SK-N-SH (cell line): ENCODE measurements at regions not wholly inside any gene's neighbourhood (a gene's known extent, or its start where the extent isn't known, plus 50 kb on each side); places are given as distances from the start of the nearest gene placed in this dataset.

Experiments
- CTCF ChIA-PET: fragments of 300-600, 350-600 bp; formaldehyde crosslinking; extraction: SDS; loops from one replicate; lab custom pipeline; 2021; lab: Yijun Ruan, JAX
- POLR2A ChIA-PET: fragments of 350-600 bp; sonication (Branson Sonifier 250); formaldehyde crosslinking; extraction: SDS; loops from one replicate; lab custom pipeline; 2020; ENCODE audit warnings: antibody characterized with exemption, inconsistent platforms; lab: Yijun Ruan, JAX
- DNase-seq: peaks from one replicate; pipeline ENCODE4 v3.0.0; 2012
- H2AFZ ChIP-seq: fragments of 200-600 bp; sonication (generic); 2 replicates; pipeline ENCODE4 v1.8.1; 2016; ENCODE audit warnings: antibody characterized with exemption, mild to moderate bottlenecking, low read depth
- H3F3A ChIP-seq: fragments of 200-600 bp; sonication (generic); replicated peaks from 2 replicates; pipeline ENCODE3; 2016; ENCODE audit warnings: antibody characterized with exemption, mild to moderate bottlenecking; ENCODE audit not compliant: insufficient read depth
- H3K27ac ChIP-seq, 2 experiments: fragments of 200-500 bp in 1 of 2; fragments of 200-600 bp in 1 of 2; sonication (Bioruptor generic) in 1 of 2; sonication (generic), shearing (Covaris generic) in 1 of 2; 2 replicates each; pipeline versions ENCODE4 v1.5.1 to v1.6.1; 2014 to 2016; ENCODE audit warnings: low read depth in 2 of 2, inconsistent platforms in 1 of 2, low read length in 1 of 2, mild to moderate bottlenecking in 1 of 2, mixed read lengths in 1 of 2
- H3K27me3 ChIP-seq: fragments of 200-600 bp; sonication (generic), shearing (Covaris generic); 2 replicates; pipeline ENCODE4 v1.6.1; 2016; ENCODE audit warnings: mixed run types; ENCODE audit not compliant: insufficient read depth
- H3K36me3 ChIP-seq, 2 experiments: fragments of 200-500 bp in 1 of 2; fragments of 200-600 bp in 1 of 2; sonication (Bioruptor generic) in 1 of 2; sonication (generic) in 1 of 2; replicated peaks in 1 of 2; 2 replicates each; pipeline versions ENCODE3 to v1.5.1; 2014 to 2016; ENCODE audit warnings: low read length in 1 of 2, mild to moderate bottlenecking in 1 of 2; ENCODE audit not compliant: insufficient read depth in 2 of 2, control insufficient read depth in 1 of 2
- H3K4me1 ChIP-seq, 2 experiments: fragments of 200-500 bp in 1 of 2; fragments of 200-600 bp in 1 of 2; sonication (Bioruptor generic) in 1 of 2; sonication (generic), shearing (Covaris generic) in 1 of 2; 2 replicates each; pipeline versions ENCODE4 v1.5.1 to v1.6.1; 2014 to 2016; ENCODE audit warnings: low read depth in 1 of 2, low read length in 1 of 2, mixed run types in 1 of 2; ENCODE audit not compliant: insufficient read depth in 2 of 2, control insufficient read depth in 1 of 2
- H3K4me2 ChIP-seq: fragments of 200-600 bp; sonication (generic), shearing (Covaris generic); 2 replicates; pipeline ENCODE4 v1.6.1; 2017; ENCODE audit warnings: mixed run types
- H3K4me3 ChIP-seq, 2 experiments: fragments of 200-500 bp in 1 of 2; fragments of 200-600 bp in 1 of 2; sonication (Bioruptor generic) in 1 of 2; sonication (generic), shearing (Covaris generic) in 1 of 2; 2 replicates each; pipeline versions ENCODE4 v1.5.1 to v1.8.1; 2014 to 2016; ENCODE audit warnings: low read depth in 2 of 2, inconsistent platforms in 1 of 2, low read length in 1 of 2, mild to moderate bottlenecking in 1 of 2, mixed read lengths in 1 of 2, moderate library complexity in 1 of 2
- H3K79me2 ChIP-seq: fragments of 200-600 bp; sonication (generic); 2 replicates; pipeline ENCODE4 v1.8.1; 2017; ENCODE audit warnings: mild to moderate bottlenecking; ENCODE audit not compliant: insufficient read depth
- H3K9ac ChIP-seq: fragments of 200-600 bp; sonication (generic); 2 replicates; pipeline ENCODE4 v1.6.1; 2017; ENCODE audit warnings: mixed run types
- H3K9me2 ChIP-seq: fragments of 200-600 bp; sonication (generic); 2 replicates; pipeline ENCODE4 v1.6.1; 2017; ENCODE audit warnings: mixed run types
- H3K9me3 ChIP-seq: fragments of 200-600 bp; sonication (generic); 2 replicates; pipeline ENCODE4 v1.6.1; 2017; ENCODE audit warnings: mixed run types, mild to moderate bottlenecking, moderate library complexity
- H4K20me1 ChIP-seq: fragments of 200-600 bp; sonication (generic); 2 replicates; pipeline ENCODE4 v1.6.1; 2017; ENCODE audit warnings: mild to moderate bottlenecking, mixed run types; ENCODE audit not compliant: insufficient read depth
- EP300 ChIP-seq, 2 experiments: IDR thresholded peaks; 2 replicates each; pipeline versions ENCODE4 v1.4.0 to v1.6.1; 2012; ENCODE audit warnings: borderline replicate concordance in 1 of 2, low read depth in 1 of 2, low read length in 1 of 2
- FOXJ3 ChIP-seq: sonication (generic); formaldehyde crosslinking; IDR thresholded peaks from 2 replicates; pipeline ENCODE4 v1.5.1; 2020; ENCODE audit warnings: mild to moderate bottlenecking, missing genetic modification reagents
- FOXM1 ChIP-seq: IDR thresholded peaks from 2 replicates; pipeline ENCODE4 v1.4.0; 2012; ENCODE audit warnings: low read depth, mild to moderate bottlenecking
- GABPA ChIP-seq: IDR thresholded peaks from 2 replicates; pipeline ENCODE4 v1.4.0; 2012; ENCODE audit warnings: low read depth, mild to moderate bottlenecking
- JUND ChIP-seq: IDR thresholded peaks from 2 replicates; pipeline ENCODE4 v1.4.0; 2012
- NRF1 ChIP-seq: IDR thresholded peaks from 2 replicates; pipeline ENCODE4 v1.6.1; 2012; ENCODE audit warnings: low read depth, mild to moderate bottlenecking, low read length
- RFX5 ChIP-seq: IDR thresholded peaks from 2 replicates; pipeline ENCODE4 v1.6.1; 2012; ENCODE audit warnings: mild to moderate bottlenecking, improper control_type of control experiment, low read length
- RXRA ChIP-seq: IDR thresholded peaks from 2 replicates; pipeline ENCODE4 v1.4.0; 2012; ENCODE audit warnings: low read depth, mild to moderate bottlenecking, borderline replicate concordance
- SIN3A ChIP-seq: IDR thresholded peaks from 2 replicates; pipeline ENCODE4 v1.6.1; 2012; ENCODE audit warnings: low read depth, mild to moderate bottlenecking, low read length, moderate library complexity, borderline replicate concordance
- SMC3 ChIP-seq: IDR thresholded peaks from 2 replicates; pipeline ENCODE4 v1.6.1; 2012; ENCODE audit warnings: low read depth, low read length, improper control_type of control experiment
- TAF1 ChIP-seq: IDR thresholded peaks from 2 replicates; pipeline ENCODE4 v1.6.1; 2012; ENCODE audit warnings: low read depth, mild to moderate bottlenecking, low read length, moderate library complexity, borderline replicate concordance
- TEAD4 ChIP-seq: IDR thresholded peaks from 2 replicates; pipeline ENCODE4 v1.4.0; 2012; ENCODE audit warnings: mild to moderate bottlenecking, borderline replicate concordance; ENCODE audit not compliant: insufficient read depth
- WGBS: methylation state at CpG from one replicate; pipeline ENCODE4 v1.1.6; 2017; ENCODE audit warnings: low lambda C conversion rate; 5-methylcytosine and 5-hydroxymethylcytosine counted together
- TF ChIP-seq, protein P1 (sequence below): IDR thresholded peaks from 2 replicates; pipeline ENCODE4 v1.6.1; 2012; ENCODE audit warnings: mild to moderate bottlenecking, low read depth, low read length, moderate library complexity
- TF ChIP-seq, protein P2 (sequence below): fragments of 150-350 bp; IDR thresholded peaks from 2 replicates; pipeline ENCODE4 v1.6.1; 2017; ENCODE audit warnings: antibody characterized with exemption, low read length, low read depth, borderline replicate concordance

DNA sequence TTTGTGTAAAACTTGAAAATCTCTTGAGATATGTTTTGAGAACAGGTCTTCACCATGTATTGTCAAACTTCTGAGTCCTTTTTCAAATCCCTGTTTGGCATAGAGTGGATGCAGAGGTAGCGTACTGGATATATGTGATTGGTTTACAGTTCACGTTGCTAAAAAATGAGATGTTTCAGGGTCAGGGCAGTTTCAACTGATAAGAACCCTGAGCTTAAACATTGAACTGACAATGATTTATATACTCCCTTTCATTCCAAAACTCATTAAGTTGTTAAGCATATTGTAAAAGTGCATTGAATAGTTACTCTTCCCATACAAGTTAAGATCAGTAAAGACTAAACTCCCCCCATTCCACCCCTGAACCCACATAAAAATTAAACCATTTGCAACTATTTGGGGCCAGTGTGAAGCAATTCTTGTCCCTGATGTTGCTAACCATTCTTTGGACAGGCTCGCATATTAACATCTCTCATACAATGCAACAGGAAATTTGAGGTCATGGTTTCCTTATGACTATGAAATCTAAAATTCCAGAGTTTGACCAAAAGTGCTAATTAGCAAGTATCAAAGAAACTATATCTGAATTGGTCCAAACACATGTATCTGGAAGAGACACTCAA is 470.9 kb upstream of the ACVR2A start (continued):
- TF ChIP-seq, protein P1, sequence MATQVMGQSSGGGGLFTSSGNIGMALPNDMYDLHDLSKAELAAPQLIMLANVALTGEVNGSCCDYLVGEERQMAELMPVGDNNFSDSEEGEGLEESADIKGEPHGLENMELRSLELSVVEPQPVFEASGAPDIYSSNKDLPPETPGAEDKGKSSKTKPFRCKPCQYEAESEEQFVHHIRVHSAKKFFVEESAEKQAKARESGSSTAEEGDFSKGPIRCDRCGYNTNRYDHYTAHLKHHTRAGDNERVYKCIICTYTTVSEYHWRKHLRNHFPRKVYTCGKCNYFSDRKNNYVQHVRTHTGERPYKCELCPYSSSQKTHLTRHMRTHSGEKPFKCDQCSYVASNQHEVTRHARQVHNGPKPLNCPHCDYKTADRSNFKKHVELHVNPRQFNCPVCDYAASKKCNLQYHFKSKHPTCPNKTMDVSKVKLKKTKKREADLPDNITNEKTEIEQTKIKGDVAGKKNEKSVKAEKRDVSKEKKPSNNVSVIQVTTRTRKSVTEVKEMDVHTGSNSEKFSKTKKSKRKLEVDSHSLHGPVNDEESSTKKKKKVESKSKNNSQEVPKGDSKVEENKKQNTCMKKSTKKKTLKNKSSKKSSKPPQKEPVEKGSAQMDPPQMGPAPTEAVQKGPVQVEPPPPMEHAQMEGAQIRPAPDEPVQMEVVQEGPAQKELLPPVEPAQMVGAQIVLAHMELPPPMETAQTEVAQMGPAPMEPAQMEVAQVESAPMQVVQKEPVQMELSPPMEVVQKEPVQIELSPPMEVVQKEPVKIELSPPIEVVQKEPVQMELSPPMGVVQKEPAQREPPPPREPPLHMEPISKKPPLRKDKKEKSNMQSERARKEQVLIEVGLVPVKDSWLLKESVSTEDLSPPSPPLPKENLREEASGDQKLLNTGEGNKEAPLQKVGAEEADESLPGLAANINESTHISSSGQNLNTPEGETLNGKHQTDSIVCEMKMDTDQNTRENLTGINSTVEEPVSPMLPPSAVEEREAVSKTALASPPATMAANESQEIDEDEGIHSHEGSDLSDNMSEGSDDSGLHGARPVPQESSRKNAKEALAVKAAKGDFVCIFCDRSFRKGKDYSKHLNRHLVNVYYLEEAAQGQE = no peak
- no peak for TF ChIP-seq SIN3A

DNA sequence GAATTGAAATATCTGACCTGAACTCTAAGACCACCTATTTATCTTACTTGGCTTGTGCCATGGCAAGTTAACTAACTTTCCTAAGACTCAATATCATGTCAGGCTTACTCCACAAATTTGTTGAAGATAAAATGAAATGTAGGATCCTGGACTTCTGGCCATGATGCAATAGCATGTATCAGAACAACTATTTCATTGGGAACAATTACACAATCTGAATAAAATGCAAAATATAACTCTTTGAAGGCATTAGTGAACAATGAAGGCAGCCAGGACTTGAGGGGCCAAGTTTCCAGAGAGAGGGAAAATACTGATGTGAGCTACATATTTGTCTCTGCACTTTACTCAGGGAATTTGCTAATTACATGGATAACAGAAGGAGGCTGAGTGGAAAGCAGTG is 476.5 kb upstream of the ACVR2A start:
- Histone ChIP-seq H3K9me3 (no peaks in the 10 kb centered on the region), H3K4me1 (no peaks in the 10 kb centered on the region; a peak in 1 of 4 replicates), H3K4me3 (no peak overlapping the region), H3K4me2 (no peak overlapping the region), H3K27me3 (no peaks in the 10 kb centered on the region), H3F3A (no peaks in the 10 kb centered on the region), H3K9me2 (no peaks in the 10 kb centered on the region), H3K9ac (no peak overlapping the region), H2AFZ (no peak overlapping the region), H4K20me1 (no peaks in the 10 kb centered on the region), H3K36me3 (no peaks in the 10 kb centered on the region), H3K27ac (no peak overlapping the region), H3K79me2 (no peaks in the 10 kb centered on the region)
- TF ChIP-seq FOXM1 (no peak), FOXJ3 (CRISPR knock-in tag) (no peak), JUND (no peak), SMC3 (no peak), GABPA (no peak), RFX5 (no peak), TEAD4 (no peak), TAF1 (no peak), NRF1 (no peak)
- TF ChIP-seq, protein P2, sequence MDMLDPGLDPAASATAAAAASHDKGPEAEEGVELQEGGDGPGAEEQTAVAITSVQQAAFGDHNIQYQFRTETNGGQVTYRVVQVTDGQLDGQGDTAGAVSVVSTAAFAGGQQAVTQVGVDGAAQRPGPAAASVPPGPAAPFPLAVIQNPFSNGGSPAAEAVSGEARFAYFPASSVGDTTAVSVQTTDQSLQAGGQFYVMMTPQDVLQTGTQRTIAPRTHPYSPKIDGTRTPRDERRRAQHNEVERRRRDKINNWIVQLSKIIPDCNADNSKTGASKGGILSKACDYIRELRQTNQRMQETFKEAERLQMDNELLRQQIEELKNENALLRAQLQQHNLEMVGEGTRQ = no peak
- ChIA-PET POLR2A (no interaction called here), CTCF (no interaction called here)
- no peak for DNase-seq

DNA sequence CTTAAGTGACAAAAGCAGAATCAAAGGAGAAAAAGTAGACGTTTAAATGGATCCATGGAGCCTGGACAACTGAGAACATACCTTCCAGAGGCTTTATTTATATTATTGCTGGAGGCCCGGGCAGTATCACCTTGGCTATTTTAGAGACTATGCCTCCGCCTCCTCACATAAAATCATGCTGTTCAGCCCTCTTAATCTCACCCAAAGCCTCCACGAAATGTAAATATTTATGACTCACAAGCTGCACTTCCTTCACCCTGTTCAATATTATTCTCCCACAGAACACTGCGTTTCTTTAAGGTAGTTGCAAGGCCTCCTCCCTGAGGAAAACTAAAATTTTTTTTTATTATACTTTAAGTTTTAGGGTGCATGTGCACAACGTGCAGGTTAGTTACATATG is 478.6 kb upstream of the ACVR2A start:
- Histone ChIP-seq H3K27me3 (no peaks in the 10 kb centered on the region), H4K20me1 (no peaks in the 10 kb centered on the region)
- DNase-seq = no peak
- WGBS = 35% methylated on average over 6 of the region's 6 CpGs
- TF ChIP-seq, protein P1 = no peak
- TF ChIP-seq RXRA (no peak), EP300 (IDR thresholded peaks at IDR 0.05; ENCODE audit: borderline replicate concordance in 1 of 2, low read depth in 1 of 2, low read length in 1 of 2) (no peak)
- TF ChIP-seq, all 33 proteins: peak for 0
- Histone ChIP-seq H3K36me3 (no peaks in the 10 kb centered on the region), H3K4me3 (no peak overlapping the region), H3K9me2 (no peaks in the 10 kb centered on the region), H3K4me1 (no peaks in the 10 kb centered on the region; a peak in 1 of 4 replicates), H3K27ac (no peak overlapping the region), H3K9ac (no peak overlapping the region), H2AFZ (no peak overlapping the region), H3K4me2 (no peak overlapping the region), H3K9me3 (no peaks in the 10 kb centered on the region), H3F3A (no peaks in the 10 kb centered on the region), H3K79me2 (no peaks in the 10 kb centered on the region)
- ChIA-PET CTCF (no interaction called here), POLR2A (no interaction called here)
